Fibroblast of pulmonary artery (primary cell): ENCODE measurements at regions not wholly inside any gene's neighbourhood (a gene's known extent, or its start where the extent isn't known, plus 50 kb on each side); places are given as distances from the start of the nearest gene placed in this dataset.
"Not testable (repeated sequence)": the region's sequence is repeated elsewhere in the genome, so short reads cannot be mapped to it uniquely, and the experiment has no call there.

Experiments
- DNase-seq: peaks from one replicate; pipeline ENCODE4 v3.0.0-alpha.2; 2010; ENCODE audit warnings: low read depth
- H3K4me3 ChIP-seq: replicated peaks from 2 replicates; pipeline ENCODE4 v1.5.1; 2011; ENCODE audit warnings: low read depth, mild to moderate bottlenecking, control low read depth, low read length, moderate library complexity
- CTCF ChIP-seq: IDR thresholded peaks from 2 replicates; pipeline ENCODE4 v1.5.1; 2011; ENCODE audit warnings: mild to moderate bottlenecking, control low read depth, low read length, inconsistent platforms; ENCODE audit errors: missing control alignments

GRCh38 chr15:83380059-83380458 is 67.1 kb upstream of the SH3GL3 start:
- no peak for DNase-seq
- H3K4me3 ChIP-seq = no peak overlapping the region

GRCh38 chr15:83380682-83381081 is 66.5 kb upstream of the SH3GL3 start:
- peak; percentile 45 for DNase-seq
- no peak overlapping the region for H3K4me3 ChIP-seq
- TF ChIP-seq CTCF = peak; percentile 48

More at GRCh38 chr15:83380059-83380458, 67.1 kb upstream of the SH3GL3 start:
- TF ChIP-seq CTCF = no peak

GRCh38 chr15:83383608-83384139 is 63.5 kb upstream of the SH3GL3 start:
- DNase-seq, H3K4me3 ChIP-seq: not testable (repeated sequence)

- DNase-seq = no peak
- no peak overlapping the region for H3K4me3 ChIP-seq
- no peak for TF ChIP-seq CTCF
These were observed 51.0 kb upstream of the SH3GL3 start for GRCh38 chr15:83396101-83396500.
